Peyer's patch (tissue), 4 donors: ENCODE measurements at regions not wholly inside any gene's neighbourhood (a gene's known extent, or its start where the extent isn't known, plus 50 kb on each side); places are given as distances from the start of the nearest gene placed in this dataset.

Experiments
- POLR2A ChIP-seq, 2 donors: fragments of 450-650 bp; IDR thresholded peaks; one replicate each; pipeline ENCODE4 v1.5.1; 2017; ENCODE audit warnings: antibody characterized with exemption in 2 of 2, mild to moderate bottlenecking in 2 of 2, moderate library complexity in 2 of 2
- TF ChIP-seq, protein P1 (sequence below), 6 experiments: fragments of 450-650 bp in 4 of 6; fragments of 200-600 bp in 2 of 6; sonication (generic) in 1 of 6; IDR thresholded peaks; one replicate each; pipeline ENCODE4 v1.5.1; 2017 to 2019; ENCODE audit warnings: antibody characterized with exemption in 6 of 6, mild to moderate bottlenecking in 3 of 6, moderate library complexity in 1 of 6

DNA sequence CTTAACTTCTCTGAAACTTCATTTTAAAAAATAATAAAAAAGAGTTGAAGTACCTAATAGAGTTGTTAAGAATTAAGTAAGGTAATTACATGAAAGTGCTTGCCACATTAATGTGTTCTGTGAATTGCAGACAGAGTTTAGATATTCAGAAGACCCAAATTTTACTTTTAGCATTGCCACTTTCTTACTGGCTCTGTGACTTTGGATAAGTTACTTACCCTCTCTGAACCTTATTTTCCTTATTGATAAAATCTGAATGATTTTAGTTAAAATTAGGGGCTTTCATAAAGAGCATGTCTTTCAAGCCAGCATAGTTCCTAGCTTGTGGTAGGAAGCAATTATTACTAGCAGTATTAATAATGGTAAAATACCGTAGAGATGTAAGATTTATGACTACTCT, 101.2 kb upstream of the CREB1 start:
- TF ChIP-seq, protein P1, sequence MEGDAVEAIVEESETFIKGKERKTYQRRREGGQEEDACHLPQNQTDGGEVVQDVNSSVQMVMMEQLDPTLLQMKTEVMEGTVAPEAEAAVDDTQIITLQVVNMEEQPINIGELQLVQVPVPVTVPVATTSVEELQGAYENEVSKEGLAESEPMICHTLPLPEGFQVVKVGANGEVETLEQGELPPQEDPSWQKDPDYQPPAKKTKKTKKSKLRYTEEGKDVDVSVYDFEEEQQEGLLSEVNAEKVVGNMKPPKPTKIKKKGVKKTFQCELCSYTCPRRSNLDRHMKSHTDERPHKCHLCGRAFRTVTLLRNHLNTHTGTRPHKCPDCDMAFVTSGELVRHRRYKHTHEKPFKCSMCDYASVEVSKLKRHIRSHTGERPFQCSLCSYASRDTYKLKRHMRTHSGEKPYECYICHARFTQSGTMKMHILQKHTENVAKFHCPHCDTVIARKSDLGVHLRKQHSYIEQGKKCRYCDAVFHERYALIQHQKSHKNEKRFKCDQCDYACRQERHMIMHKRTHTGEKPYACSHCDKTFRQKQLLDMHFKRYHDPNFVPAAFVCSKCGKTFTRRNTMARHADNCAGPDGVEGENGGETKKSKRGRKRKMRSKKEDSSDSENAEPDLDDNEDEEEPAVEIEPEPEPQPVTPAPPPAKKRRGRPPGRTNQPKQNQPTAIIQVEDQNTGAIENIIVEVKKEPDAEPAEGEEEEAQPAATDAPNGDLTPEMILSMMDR (IDR thresholded peaks at IDR 0.05), result no peak
- no peak for TF ChIP-seq POLR2A (IDR thresholded peaks at IDR 0.05)
